Keratinocyte (primary cell): ENCODE measurements at regions not wholly inside any gene's neighbourhood (a gene's known extent, or its start where the extent isn't known, plus 50 kb on each side); places are given as distances from the start of the nearest gene placed in this dataset.

Source experiments
- DNase-seq: peaks from one replicate; pipeline ENCODE4 v3.0.0-alpha.2; 2011; ENCODE audit warnings: low read depth, missing footprints, low spot score
- FAIRE-seq: peaks from 2 replicates; lab custom pipeline; 2011; peaks lifted over from hg19 to GRCh38; lab: Jason Lieb, UNC
- H2AFZ ChIP-seq: 2 replicates; pipeline ENCODE4 v1.6.0; 2012; ENCODE audit warnings: low read length, control low read depth, inconsistent platforms; ENCODE audit not compliant: control insufficient read depth
- H3K27ac ChIP-seq: 2 replicates; pipeline ENCODE4 v1.5.1; 2011; ENCODE audit warnings: low read length; ENCODE audit not compliant: control insufficient read depth, insufficient read depth
- H3K27me3 ChIP-seq: 3 replicates; pipeline ENCODE4 v1.6.0; 2011; ENCODE audit warnings: low read length; ENCODE audit not compliant: control insufficient read depth, insufficient read depth; ENCODE audit errors: extremely low read depth
- H3K36me3 ChIP-seq, 2 experiments: 2 replicates in 1 of 2; 3 replicates in 1 of 2; pipeline ENCODE4 v1.5.1; 2011; ENCODE audit warnings: low read length in 2 of 2, mild to moderate bottlenecking in 1 of 2; ENCODE audit not compliant: control insufficient read depth in 2 of 2, insufficient read depth in 2 of 2; ENCODE audit errors: extremely low read depth in 1 of 2
- H3K4me1 ChIP-seq: 3 replicates; pipeline ENCODE4 v1.5.1; 2011; ENCODE audit warnings: low read length; ENCODE audit not compliant: control insufficient read depth, insufficient read depth; ENCODE audit errors: extremely low read depth
- H3K4me2 ChIP-seq: 3 replicates; pipeline ENCODE4 v1.6.0; 2011; ENCODE audit warnings: low read depth, low read length; ENCODE audit not compliant: control insufficient read depth, insufficient read depth; ENCODE audit errors: extremely low read depth
- H3K4me3 ChIP-seq, 3 experiments: fragments of 200-600 bp in 1 of 3; sonication (generic) in 1 of 3; 2 replicates in 2 of 3; 3 replicates in 1 of 3; pipeline ENCODE4 v1.5.1; 2011 to 2016; ENCODE audit warnings: low read length in 3 of 3, mild to moderate bottlenecking in 3 of 3, control low read depth in 2 of 3, inconsistent platforms in 1 of 3, low read depth in 1 of 3, mixed read lengths in 1 of 3, mixed run types in 1 of 3, moderate library complexity in 1 of 3; ENCODE audit not compliant: control insufficient read depth in 2 of 3, insufficient read depth in 2 of 3; ENCODE audit errors: extremely low read depth in 1 of 3
- H3K79me2 ChIP-seq: 2 replicates; pipeline ENCODE4 v1.6.0; 2012; ENCODE audit warnings: low read length; ENCODE audit not compliant: control insufficient read depth, insufficient read depth
- H3K9ac ChIP-seq: 3 replicates; pipeline ENCODE4 v1.6.0; 2011; ENCODE audit warnings: low read length; ENCODE audit not compliant: control insufficient read depth, insufficient read depth; ENCODE audit errors: extremely low read depth
- H3K9me1 ChIP-seq: 3 replicates; pipeline ENCODE4 v1.6.0; 2011; ENCODE audit warnings: low read length; ENCODE audit not compliant: control insufficient read depth, insufficient read depth; ENCODE audit errors: extremely low read depth
- H3K9me3 ChIP-seq: 2 replicates; pipeline ENCODE4 v1.5.1; 2012; ENCODE audit warnings: low read depth, low read length; ENCODE audit not compliant: control insufficient read depth
- H4K20me1 ChIP-seq: 3 replicates; pipeline ENCODE4 v1.6.0; 2011; ENCODE audit warnings: low read length; ENCODE audit not compliant: control insufficient read depth, insufficient read depth; ENCODE audit errors: extremely low read depth
- CTCF ChIP-seq, 3 experiments: IDR thresholded peaks in 1 of 3; conservative IDR thresholded peaks in 1 of 3; optimal IDR thresholded peaks in 1 of 3; 2 replicates in 2 of 3; 3 replicates in 1 of 3; pipeline versions ENCODE3 to v1.5.1; 2011; ENCODE audit warnings: low read length in 3 of 3, mild to moderate bottlenecking in 3 of 3, moderate library complexity in 2 of 3, control low read depth in 1 of 3, inconsistent platforms in 1 of 3; ENCODE audit not compliant: insufficient read depth in 2 of 3; ENCODE audit errors: extremely low read depth in 1 of 3
- EZH2 ChIP-seq: IDR thresholded peaks from one replicate; pipeline ENCODE4 v1.6.1; 2012; ENCODE audit warnings: inconsistent platforms, mild to moderate bottlenecking, low read length, moderate library complexity
- dilution Hi-C: fragments of 300-500 bp; cut with MboI; formaldehyde crosslinking; loops from one replicate; pipeline ENCODE4 v1.7.0; 2020; ENCODE audit warnings: low sequenced_read_pairs; ENCODE audit not compliant: extremely low pct_ligation_motif_present

- TF ChIP-seq EZH2: no peak
Observed at GRCh38 chr13:90565985-90566713, 781.3 kb upstream of the MIR17HG start.

GRCh38 chr13:90568165-90568564, 779.3 kb upstream of the MIR17HG start:
- H3K9me3 ChIP-seq: no peaks in the 10 kb centered on the region
- dilution Hi-C loops: no loop called here

More at GRCh38 chr13:90565985-90566713, 781.3 kb upstream of the MIR17HG start:
- FAIRE-seq: no peak
- Histone ChIP-seq H3K4me1 (no peaks in the 10 kb centered on the region), H3K4me3 (no peak overlapping the region), H2AFZ (no peak overlapping the region), H3K9me1 (no peaks in the 10 kb centered on the region), H3K79me2 (no peaks in the 10 kb centered on the region), H3K4me2 (no peak overlapping the region), H4K20me1 (no peaks in the 10 kb centered on the region), H3K9me3 (no peaks in the 10 kb centered on the region), H3K9ac (no peak overlapping the region), H3K27ac (no peak overlapping the region), H3K27me3 (no peaks in the 10 kb centered on the region), H3K36me3 (no peaks in the 10 kb centered on the region)
- DNase-seq: no peak
- dilution Hi-C loops: no loop called here

More at GRCh38 chr13:90568165-90568564, 779.3 kb upstream of the MIR17HG start:
- DNase-seq: no peak
- Histone ChIP-seq H3K4me3 (no peak overlapping the region), H2AFZ (no peak overlapping the region), H3K9me1 (no peaks in the 10 kb centered on the region), H3K27me3 (no peaks in the 10 kb centered on the region), H3K4me2 (no peak overlapping the region), H3K4me1 (no peaks in the 10 kb centered on the region), H3K36me3 (no peaks in the 10 kb centered on the region), H3K9ac (no peak overlapping the region), H4K20me1 (no peaks in the 10 kb centered on the region), H3K27ac (no peak overlapping the region), H3K79me2 (no peaks in the 10 kb centered on the region)
- no peak for FAIRE-seq
- no peak for TF ChIP-seq EZH2
- no peak for TF ChIP-seq CTCF (optimal IDR thresholded peaks at IDR 0.05 in 1 of 3, IDR thresholded peaks at IDR 0.05 in 1 of 3, conservative IDR thresholded peaks at IDR 0.05 in 1 of 3; ENCODE audit: extremely low read depth in 1 of 3, insufficient read depth in 2 of 3, low read length in 3 of 3)
